Breast epithelium (tissue), 3 donors: ENCODE measurements at regions not wholly inside any gene's neighbourhood (a gene's known extent, or its start where the extent isn't known, plus 50 kb on each side); places are given as distances from the start of the nearest gene placed in this dataset.

Experiments used
- POLR2A ChIP-seq: fragments of 450-650 bp; IDR thresholded peaks from one replicate; pipeline ENCODE4 v1.6.1; 2016; ENCODE audit warnings: antibody characterized with exemption, mild to moderate bottlenecking, moderate library complexity
- TF ChIP-seq, protein P1 (sequence below), 3 donors: fragments of 450-650 bp; IDR thresholded peaks; one replicate each; pipeline ENCODE4 v1.5.1; 2016 to 2017; ENCODE audit warnings: antibody characterized with exemption in 3 of 3, mild to moderate bottlenecking in 3 of 3, moderate library complexity in 3 of 3

GRCh38 chr3:4138150-4138785 lies 164.9 kb upstream of the SETMAR start:
- TF ChIP-seq, protein P1, sequence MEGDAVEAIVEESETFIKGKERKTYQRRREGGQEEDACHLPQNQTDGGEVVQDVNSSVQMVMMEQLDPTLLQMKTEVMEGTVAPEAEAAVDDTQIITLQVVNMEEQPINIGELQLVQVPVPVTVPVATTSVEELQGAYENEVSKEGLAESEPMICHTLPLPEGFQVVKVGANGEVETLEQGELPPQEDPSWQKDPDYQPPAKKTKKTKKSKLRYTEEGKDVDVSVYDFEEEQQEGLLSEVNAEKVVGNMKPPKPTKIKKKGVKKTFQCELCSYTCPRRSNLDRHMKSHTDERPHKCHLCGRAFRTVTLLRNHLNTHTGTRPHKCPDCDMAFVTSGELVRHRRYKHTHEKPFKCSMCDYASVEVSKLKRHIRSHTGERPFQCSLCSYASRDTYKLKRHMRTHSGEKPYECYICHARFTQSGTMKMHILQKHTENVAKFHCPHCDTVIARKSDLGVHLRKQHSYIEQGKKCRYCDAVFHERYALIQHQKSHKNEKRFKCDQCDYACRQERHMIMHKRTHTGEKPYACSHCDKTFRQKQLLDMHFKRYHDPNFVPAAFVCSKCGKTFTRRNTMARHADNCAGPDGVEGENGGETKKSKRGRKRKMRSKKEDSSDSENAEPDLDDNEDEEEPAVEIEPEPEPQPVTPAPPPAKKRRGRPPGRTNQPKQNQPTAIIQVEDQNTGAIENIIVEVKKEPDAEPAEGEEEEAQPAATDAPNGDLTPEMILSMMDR (IDR thresholded peaks at IDR 0.05), result no peak
- no peak for TF ChIP-seq POLR2A
